Thymus (tissue), 11 donors: ENCODE measurements at regions not wholly inside any gene's neighbourhood (a gene's known extent, or its start where the extent isn't known, plus 50 kb on each side); places are given as distances from the start of the nearest gene placed in this dataset.

Experiments
- DNase-seq, 9 donors: peaks; one replicate each; pipeline ENCODE4 v3.0.0-alpha.2; 2013; ENCODE audit warnings: low spot score in 9 of 9, low read depth in 6 of 9, missing footprints in 1 of 9
- H3K27ac ChIP-seq, 2 donors: one replicate each; pipeline ENCODE4 v1.5.1; 2013; ENCODE audit warnings: control low read depth in 1 of 2, low read depth in 1 of 2, low read length in 1 of 2, mild to moderate bottlenecking in 1 of 2, moderate library complexity in 1 of 2
- H3K27me3 ChIP-seq, 2 donors: one replicate each; pipeline ENCODE4 v1.5.1; 2013; ENCODE audit warnings: low read length in 1 of 2; ENCODE audit not compliant: control insufficient read depth in 2 of 2, insufficient read depth in 1 of 2
- H3K36me3 ChIP-seq, 2 donors: one replicate each; pipeline ENCODE4 v1.5.1; 2013; ENCODE audit warnings: low read length in 1 of 2, mild to moderate bottlenecking in 1 of 2, moderate library complexity in 1 of 2; ENCODE audit not compliant: control insufficient read depth in 2 of 2, insufficient read depth in 2 of 2
- H3K4me1 ChIP-seq, 2 donors: one replicate each; pipeline ENCODE4 v1.5.1; 2013; ENCODE audit warnings: low read length in 2 of 2; ENCODE audit not compliant: control insufficient read depth in 2 of 2, insufficient read depth in 2 of 2
- H3K4me3 ChIP-seq, 2 donors: one replicate each; pipeline ENCODE4 v1.5.1; 2013; ENCODE audit warnings: low read length in 2 of 2, control low read depth in 1 of 2, mild to moderate bottlenecking in 1 of 2
- H3K9me3 ChIP-seq, 2 donors: one replicate each; pipeline ENCODE4 v1.5.1; 2013; ENCODE audit warnings: low read length in 1 of 2, mild to moderate bottlenecking in 1 of 2; ENCODE audit not compliant: control insufficient read depth in 2 of 2, insufficient read depth in 1 of 2
- WGBS: extraction: QIAGEN DNeasy Blood & Tissue Kit; methylation state at CpG from one replicate; pipeline ENCODE4 v1.1.7; 2013; 5-methylcytosine and 5-hydroxymethylcytosine counted together
- donor health status: healthy.

- no peaks in the 10 kb centered on the region for H3K4me1 ChIP-seq
- H3K4me3 ChIP-seq, result no peak overlapping the region
- H3K9me3 ChIP-seq, result no peaks in the 10 kb centered on the region
- WGBS, result 51% methylated on average over 1 of the region's 1 CpG
- no peak for DNase-seq
- no peak overlapping the region for H3K27ac ChIP-seq
- H3K27me3 ChIP-seq, result no peaks in the 10 kb centered on the region
- H3K36me3 ChIP-seq, result no peaks in the 10 kb centered on the region
Measured at GRCh38 chr2:187966924-187967323, 324.8 kb upstream of the GULP1 start.

- 54% methylated on average over 1 of the region's 1 CpG for WGBS
- Histone ChIP-seq H3K9me3 (no peaks in the 10 kb centered on the region), H3K27ac (no peak overlapping the region), H3K4me1 (no peaks in the 10 kb centered on the region), H3K4me3 (no peak overlapping the region), H3K36me3 (no peaks in the 10 kb centered on the region), H3K27me3 (no peaks in the 10 kb centered on the region)
- DNase-seq, result no peak
Measured at GRCh38 chr2:187971893-187972292, 319.8 kb upstream of the GULP1 start.

GRCh38 chr2:187976259-187976985, 315.3 kb upstream of the GULP1 start:
- Histone ChIP-seq H3K4me3 (no peak overlapping the region), H3K27me3 (no peaks in the 10 kb centered on the region), H3K36me3 (no peaks in the 10 kb centered on the region), H3K9me3 (no peaks in the 10 kb centered on the region), H3K4me1 (no peaks in the 10 kb centered on the region), H3K27ac (no peak overlapping the region)
- DNase-seq, result no peak
- 84% methylated on average over 2 of the region's 2 CpGs for WGBS

- Histone ChIP-seq H3K4me3 (no peak overlapping the region), H3K4me1 (no peaks in the 10 kb centered on the region), H3K27me3 (no peaks in the 10 kb centered on the region), H3K36me3 (no peaks in the 10 kb centered on the region), H3K9me3 (no peaks in the 10 kb centered on the region), H3K27ac (no peak overlapping the region)
- DNase-seq, result no peak
- 94% methylated on average over 3 of the region's 3 CpGs for WGBS
Measured at GRCh38 chr2:187976986-187977333, 314.7 kb upstream of the GULP1 start.

GRCh38 chr2:187978356-187978755, 313.3 kb upstream of the GULP1 start:
- Histone ChIP-seq H3K4me1 (no peaks in the 10 kb centered on the region), H3K9me3 (no peaks in the 10 kb centered on the region), H3K36me3 (no peaks in the 10 kb centered on the region), H3K27me3 (no peaks in the 10 kb centered on the region), H3K27ac (no peak overlapping the region), H3K4me3 (no peak overlapping the region)
- 97% methylated on average over 3 of the region's 3 CpGs for WGBS
- no peak for DNase-seq

- Histone ChIP-seq H3K4me3 (no peak overlapping the region), H3K27me3 (no peaks in the 10 kb centered on the region), H3K9me3 (no peaks in the 10 kb centered on the region), H3K4me1 (no peaks in the 10 kb centered on the region), H3K27ac (no peak overlapping the region), H3K36me3 (no peaks in the 10 kb centered on the region)
- DNase-seq, result no peak
- 3% methylated on average over 1 of the region's 1 CpG for WGBS
Measured at GRCh38 chr2:187982668-187983067, 309.0 kb upstream of the GULP1 start.

GRCh38 chr2:187985195-187985594, 306.5 kb upstream of the GULP1 start:
- 96% methylated on average over 2 of the region's 2 CpGs for WGBS
- Histone ChIP-seq H3K9me3 (no peaks in the 10 kb centered on the region), H3K4me3 (no peak overlapping the region), H3K4me1 (peaks cover 0 to 6% of the 10 kb centered on the region in 2 donors), H3K27me3 (no peaks in the 10 kb centered on the region), H3K27ac (no peak overlapping the region), H3K36me3 (no peaks in the 10 kb centered on the region)
- DNase-seq, result no peak

GRCh38 chr2:187985923-187986322, 305.8 kb upstream of the GULP1 start:
- Histone ChIP-seq H3K4me3 (no peak overlapping the region), H3K27me3 (no peaks in the 10 kb centered on the region), H3K27ac (no peak overlapping the region), H3K9me3 (no peaks in the 10 kb centered on the region), H3K36me3 (no peaks in the 10 kb centered on the region), H3K4me1 (peaks cover 0 to 8% of the 10 kb centered on the region in 2 donors)
- DNase-seq, result no peak
- 71% methylated on average over 4 of the region's 4 CpGs for WGBS

- 93% methylated on average over 7 of the region's 7 CpGs for WGBS
- DNase-seq, result no peak
- H3K4me3 ChIP-seq, result no peak overlapping the region
- no peaks in the 10 kb centered on the region for H3K36me3 ChIP-seq
- H3K27ac ChIP-seq, result no peak overlapping the region
- H3K4me1 ChIP-seq, result peaks cover 0 to 8% of the 10 kb centered on the region in 2 donors
- no peaks in the 10 kb centered on the region for H3K27me3 ChIP-seq
- H3K9me3 ChIP-seq, result no peaks in the 10 kb centered on the region
Measured at GRCh38 chr2:187986390-187987105, 305.1 kb upstream of the GULP1 start.
